Endothelial cell of umbilical vein (primary cell): ENCODE measurements at regions not wholly inside any gene's neighbourhood (a gene's known extent, or its start where the extent isn't known, plus 50 kb on each side); places are given as distances from the start of the nearest gene placed in this dataset.

ENCODE experiments used
- BruUV-seq: library from RNA; stranded (reverse); fragments of 400-500 nt; replicated peaks from 2 replicates; lab custom pipeline; 2021; lab: Mats Ljungman, UMichigan
- CTCF ChIA-PET: fragments of 300-600, 350-600 bp; sonication (Branson Sonifier 250); formaldehyde crosslinking; loops from one replicate; lab custom pipeline; 2021; ENCODE audit warnings: antibody characterized with exemption, inconsistent platforms; lab: Charles Lee
- POLR2A ChIA-PET: fragments of 300-600, 350-600 bp; sonication (Branson Sonifier 250); formaldehyde crosslinking; loops from one replicate; lab custom pipeline; 2021; ENCODE audit warnings: antibody characterized with exemption, inconsistent platforms; lab: Charles Lee
- DNase-seq: peaks from one replicate; pipeline ENCODE4 v3.0.0-alpha.2; 2011; ENCODE audit warnings: low read depth, low spot score
- FAIRE-seq: peaks from 2 replicates; lab custom pipeline; 2011; peaks lifted over from hg19 to GRCh38; lab: Jason Lieb, UNC
- H2AFZ ChIP-seq: 2 replicates; pipeline ENCODE4 v1.6.0; 2012; ENCODE audit warnings: low read depth, low read length, control low read depth, inconsistent platforms
- H3K27ac ChIP-seq: 2 replicates; pipeline ENCODE4 v1.5.1; 2011; ENCODE audit warnings: low read depth, mild to moderate bottlenecking, control low read depth, low read length, moderate library complexity; ENCODE audit not compliant: insufficient read depth
- H3K27me3 ChIP-seq, 2 experiments: 2 replicates each; pipeline versions ENCODE4 v1.6.0 to v1.6.1; 2011; ENCODE audit warnings: low read length in 2 of 2, mixed read lengths in 1 of 2; ENCODE audit not compliant: control insufficient read depth in 2 of 2, insufficient read depth in 2 of 2
- H3K36me3 ChIP-seq, 2 experiments: 2 replicates in 1 of 2; 3 replicates in 1 of 2; pipeline ENCODE4 v1.5.1; 2011; ENCODE audit warnings: low read length in 2 of 2, mild to moderate bottlenecking in 1 of 2, moderate library complexity in 1 of 2; ENCODE audit not compliant: control insufficient read depth in 2 of 2, insufficient read depth in 2 of 2; ENCODE audit errors: extremely low read depth in 1 of 2
- H3K4me1 ChIP-seq: 3 replicates; pipeline ENCODE4 v1.5.1; 2011; ENCODE audit warnings: mild to moderate bottlenecking, low read length; ENCODE audit not compliant: control insufficient read depth, insufficient read depth; ENCODE audit errors: extremely low read depth
- H3K4me2 ChIP-seq: 2 replicates; pipeline ENCODE4 v1.6.1; 2011; ENCODE audit warnings: low read length, control low read depth, mixed read lengths; ENCODE audit not compliant: insufficient read depth
- H3K4me3 ChIP-seq, 3 experiments: fragments of 200-600 bp in 1 of 3; sonication (generic), shearing (Covaris generic) in 1 of 3; replicated peaks in 1 of 3; 2 replicates each; pipeline ENCODE4 v1.5.1; 2011 to 2016; ENCODE audit warnings: control low read depth in 3 of 3, low read length in 3 of 3, mild to moderate bottlenecking in 2 of 3, inconsistent platforms in 1 of 3, low read depth in 1 of 3, moderate library complexity in 1 of 3; ENCODE audit not compliant: insufficient read depth in 1 of 3
- H3K79me2 ChIP-seq: 2 replicates; pipeline ENCODE4 v1.6.0; 2012; ENCODE audit warnings: low read length, inconsistent platforms; ENCODE audit not compliant: control insufficient read depth, insufficient read depth
- H3K9ac ChIP-seq: replicated peaks from 2 replicates; pipeline ENCODE3; 2011; ENCODE audit warnings: low read length, control low read depth; ENCODE audit not compliant: insufficient read depth; ENCODE audit errors: extremely low read depth
- H3K9me1 ChIP-seq: replicated peaks from 3 replicates; pipeline ENCODE4 v1.6.0; 2011; ENCODE audit warnings: mild to moderate bottlenecking, low read length; ENCODE audit not compliant: control insufficient read depth, insufficient read depth; ENCODE audit errors: extremely low read depth
- H3K9me3 ChIP-seq: replicated peaks from 2 replicates; pipeline ENCODE4 v1.5.1; 2012; ENCODE audit warnings: low read length, inconsistent platforms; ENCODE audit not compliant: control insufficient read depth, insufficient read depth
- H4K20me1 ChIP-seq: replicated peaks from 2 replicates; pipeline ENCODE3; 2011; ENCODE audit warnings: mild to moderate bottlenecking, low read length; ENCODE audit not compliant: control insufficient read depth, insufficient read depth; ENCODE audit errors: extremely low read depth
- EZH2 ChIP-seq: IDR thresholded peaks from 2 replicates; pipeline ENCODE4 v1.6.1; 2012; ENCODE audit warnings: borderline replicate concordance, low read depth, mild to moderate bottlenecking, moderate library complexity, low read length, inconsistent platforms; ENCODE audit not compliant: severe bottlenecking
- FOS ChIP-seq: IDR thresholded peaks from 2 replicates; pipeline ENCODE4 v1.6.1; 2011; ENCODE audit warnings: mild to moderate bottlenecking, low read length, moderate library complexity, borderline replicate concordance; ENCODE audit not compliant: insufficient read depth
- GATA2 ChIP-seq: IDR thresholded peaks from 2 replicates; pipeline ENCODE4 v1.7.0; 2011; ENCODE audit warnings: low read depth, mild to moderate bottlenecking, moderate library complexity, mixed read lengths, low read length; ENCODE audit not compliant: insufficient read length, insufficient read depth
- JUN ChIP-seq: IDR thresholded peaks from 2 replicates; pipeline ENCODE4 v1.6.1; 2011; ENCODE audit warnings: borderline replicate concordance, low read depth; ENCODE audit not compliant: insufficient read length, insufficient read depth
- MYC ChIP-seq: IDR thresholded peaks from one replicate; pipeline ENCODE4 v1.6.1; 2011; ENCODE audit warnings: mild to moderate bottlenecking, low read depth, low read length
- POLR2A ChIP-seq: IDR thresholded peaks from 2 replicates; pipeline ENCODE4 v1.6.1; 2012; ENCODE audit warnings: low read depth, mild to moderate bottlenecking, control low read depth, low read length
- POLR2AphosphoS5 ChIP-seq: IDR thresholded peaks from 2 replicates; pipeline ENCODE4 v1.6.1; 2012; ENCODE audit warnings: low read depth, mild to moderate bottlenecking, control low read depth, low read length, moderate library complexity; ENCODE audit not compliant: insufficient read depth
- dilution Hi-C: fragments of 300-500 bp; cut with MboI; formaldehyde crosslinking; loops from one replicate; pipeline ENCODE4 v1.15.0; 2019; ENCODE audit warnings: low sequenced_read_pairs; ENCODE audit not compliant: extremely low pct_ligation_motif_present
- intact Hi-C: fragments of 100-400 bp; cut with micrococcal nuclease; formaldehyde crosslinking; loops from one replicate; pipeline ENCODE4 v1.10.0; 2022
- TF ChIP-seq, protein P1 (sequence below), 2 donors: IDR thresholded peaks; 1 replicate in 1 of 2; 2 replicates in 1 of 2; pipeline ENCODE4 v1.5.1; 2011; ENCODE audit warnings: low read length in 2 of 2, mild to moderate bottlenecking in 2 of 2, moderate library complexity in 2 of 2, control low read depth in 1 of 2, inconsistent platforms in 1 of 2, low read depth in 1 of 2; ENCODE audit not compliant: insufficient read depth in 1 of 2; ENCODE audit errors: extremely low read depth in 1 of 2
- TF ChIP-seq, protein P2 (sequence below): IDR thresholded peaks from 2 replicates; pipeline ENCODE4 v1.6.1; 2011; ENCODE audit not compliant: insufficient read depth, insufficient read length

DNA sequence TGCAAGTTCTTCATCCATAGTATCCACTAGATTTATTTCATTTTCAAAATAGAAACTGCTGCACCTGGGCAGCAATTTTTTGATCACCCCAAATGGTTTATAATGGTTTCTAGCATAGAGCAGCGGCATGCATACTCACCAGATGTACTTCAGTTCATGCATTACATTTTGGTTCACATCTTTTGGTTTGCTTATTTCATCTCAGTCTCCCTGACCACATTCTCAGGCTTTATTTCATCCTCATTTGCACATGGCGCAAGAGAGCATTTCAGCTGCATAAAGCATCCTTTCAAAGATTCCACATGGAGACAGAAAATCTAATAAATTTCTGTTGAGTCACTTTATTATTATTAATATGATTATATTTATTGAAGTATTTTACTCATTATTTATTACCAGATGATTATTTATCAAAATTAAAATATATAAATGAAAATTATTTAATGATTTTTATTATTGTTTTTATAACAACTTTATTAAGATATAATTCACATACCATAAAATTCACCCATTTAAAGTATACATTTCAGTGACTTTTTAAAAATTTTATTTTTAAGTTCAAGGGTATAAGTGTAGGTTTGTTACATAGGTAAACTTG, 284.6 kb downstream of the TXNL1 start:
- ChIA-PET CTCF (no interaction called here), POLR2A (no interaction called here)
- Histone ChIP-seq H3K79me2 (no peaks in the 10 kb centered on the region), H3K9me1 (no peaks in the 10 kb centered on the region), H3K4me1 (no peaks in the 10 kb centered on the region), H3K36me3 (no peaks in the 10 kb centered on the region), H3K9ac (no peak overlapping the region), H4K20me1 (no peaks in the 10 kb centered on the region), H2AFZ (no peak overlapping the region), H3K9me3 (no peaks in the 10 kb centered on the region), H3K27ac (no peak overlapping the region), H3K27me3 (peaks cover 0 to 4% of the 10 kb centered on the region in 2 experiments), H3K4me3 (no peak overlapping the region), H3K4me2 (no peak overlapping the region)
- intact Hi-C loops (no loop called here), dilution Hi-C loops (no loop called here)
- no peak for FAIRE-seq
- no peak for DNase-seq
- BruUV-seq = no TSS peak
- TF ChIP-seq, protein P1, sequence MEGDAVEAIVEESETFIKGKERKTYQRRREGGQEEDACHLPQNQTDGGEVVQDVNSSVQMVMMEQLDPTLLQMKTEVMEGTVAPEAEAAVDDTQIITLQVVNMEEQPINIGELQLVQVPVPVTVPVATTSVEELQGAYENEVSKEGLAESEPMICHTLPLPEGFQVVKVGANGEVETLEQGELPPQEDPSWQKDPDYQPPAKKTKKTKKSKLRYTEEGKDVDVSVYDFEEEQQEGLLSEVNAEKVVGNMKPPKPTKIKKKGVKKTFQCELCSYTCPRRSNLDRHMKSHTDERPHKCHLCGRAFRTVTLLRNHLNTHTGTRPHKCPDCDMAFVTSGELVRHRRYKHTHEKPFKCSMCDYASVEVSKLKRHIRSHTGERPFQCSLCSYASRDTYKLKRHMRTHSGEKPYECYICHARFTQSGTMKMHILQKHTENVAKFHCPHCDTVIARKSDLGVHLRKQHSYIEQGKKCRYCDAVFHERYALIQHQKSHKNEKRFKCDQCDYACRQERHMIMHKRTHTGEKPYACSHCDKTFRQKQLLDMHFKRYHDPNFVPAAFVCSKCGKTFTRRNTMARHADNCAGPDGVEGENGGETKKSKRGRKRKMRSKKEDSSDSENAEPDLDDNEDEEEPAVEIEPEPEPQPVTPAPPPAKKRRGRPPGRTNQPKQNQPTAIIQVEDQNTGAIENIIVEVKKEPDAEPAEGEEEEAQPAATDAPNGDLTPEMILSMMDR (IDR thresholded peaks at IDR 0.05; ENCODE audit: extremely low read depth in 1 of 2, insufficient read depth in 1 of 2, low read depth in 1 of 2, low read length in 2 of 2) = no peak
- TF ChIP-seq POLR2A = no peak
- TF ChIP-seq FOS = no peak
- TF ChIP-seq POLR2AphosphoS5 = no peak
- TF ChIP-seq GATA2 = no peak
- TF ChIP-seq EZH2 = no peak
- TF ChIP-seq JUN = no peak
- TF ChIP-seq, protein P2, sequence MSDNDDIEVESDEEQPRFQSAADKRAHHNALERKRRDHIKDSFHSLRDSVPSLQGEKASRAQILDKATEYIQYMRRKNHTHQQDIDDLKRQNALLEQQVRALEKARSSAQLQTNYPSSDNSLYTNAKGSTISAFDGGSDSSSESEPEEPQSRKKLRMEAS = no peak
- TF ChIP-seq MYC = no peak
